Liver (tissue), 7 donors: ENCODE measurements at regions not wholly inside any gene's neighbourhood (a gene's known extent, or its start where the extent isn't known, plus 50 kb on each side); places are given as distances from the start of the nearest gene placed in this dataset.
A peak's percentile ranks its signal among the peaks of the same experiment; 100 is the strongest.

ENCODE experiments used
- DNase-seq: peaks from one replicate; pipeline ENCODE4 v3.0.0-alpha.2; 2017; ENCODE audit warnings: low spot score
- H3K27ac ChIP-seq, 2 donors: one replicate each; pipeline ENCODE4 v1.7.0; 2013; ENCODE audit warnings: inconsistent platforms in 2 of 2, low read length in 2 of 2, control low read depth in 1 of 2, low read depth in 1 of 2, mild to moderate bottlenecking in 1 of 2
- H3K27me3 ChIP-seq, 4 donors: one replicate each; pipeline versions ENCODE4 v1.6.1 to v1.7.0; 2013; ENCODE audit warnings: low read length in 3 of 4, inconsistent platforms in 1 of 4, mild to moderate bottlenecking in 1 of 4, moderate library complexity in 1 of 4; ENCODE audit not compliant: control insufficient read depth in 4 of 4, insufficient read depth in 4 of 4
- H3K36me3 ChIP-seq, 4 donors: one replicate each; pipeline versions ENCODE4 v1.6.1 to v1.7.0; 2013; ENCODE audit warnings: low read length in 3 of 4, mild to moderate bottlenecking in 3 of 4, low read depth in 1 of 4, moderate library complexity in 1 of 4; ENCODE audit not compliant: control insufficient read depth in 4 of 4, insufficient read depth in 3 of 4
- H3K4me1 ChIP-seq, 4 donors: one replicate each; pipeline versions ENCODE4 v1.6.1 to v1.7.0; 2013; ENCODE audit warnings: low read length in 3 of 4, mild to moderate bottlenecking in 3 of 4, moderate library complexity in 1 of 4; ENCODE audit not compliant: control insufficient read depth in 4 of 4, insufficient read depth in 4 of 4
- H3K4me3 ChIP-seq, 3 donors: one replicate each; pipeline versions ENCODE4 v1.6.1 to v1.7.0; 2013; ENCODE audit warnings: low read length in 3 of 3, control low read depth in 1 of 3, low read depth in 1 of 3, mild to moderate bottlenecking in 1 of 3
- H3K9ac ChIP-seq, 2 donors: one replicate each; pipeline ENCODE4 v1.7.0; 2013; ENCODE audit warnings: low read length in 2 of 2, mild to moderate bottlenecking in 2 of 2, moderate library complexity in 2 of 2, control low read depth in 1 of 2, low read depth in 1 of 2
- H3K9me3 ChIP-seq, 4 donors: one replicate each; pipeline versions ENCODE4 v1.6.1 to v1.7.0; 2013; ENCODE audit warnings: low read length in 3 of 4; ENCODE audit not compliant: control insufficient read depth in 4 of 4
- ATF3 ChIP-seq: IDR thresholded peaks from 2 replicates; pipeline ENCODE4 v1.6.1; 2016; ENCODE audit warnings: antibody characterized with exemption
- FOXA1 ChIP-seq: IDR thresholded peaks from 2 replicates; pipeline ENCODE4 v1.6.1; 2016; ENCODE audit warnings: antibody characterized with exemption
- MAX ChIP-seq: IDR thresholded peaks from 2 replicates; pipeline ENCODE4 v1.6.1; 2016; ENCODE audit warnings: antibody characterized with exemption
- RAD21 ChIP-seq, 2 donors: IDR thresholded peaks; 2 replicates each; pipeline ENCODE4 v1.6.1; 2016; ENCODE audit warnings: antibody characterized with exemption in 2 of 2, mild to moderate bottlenecking in 2 of 2
- RXRA ChIP-seq, 2 donors: IDR thresholded peaks; 2 replicates each; pipeline ENCODE4 v1.6.1; 2017 to 2018; ENCODE audit warnings: antibody characterized with exemption in 2 of 2, mild to moderate bottlenecking in 1 of 2
- SP1 ChIP-seq: IDR thresholded peaks from 2 replicates; pipeline ENCODE4 v1.6.1; 2018; ENCODE audit warnings: antibody characterized with exemption, mild to moderate bottlenecking
- WGBS: extraction: QIAGEN DNeasy Blood & Tissue Kit; methylation state at CpG from one replicate; pipeline ENCODE4 v1.1.7; 2013; 5-methylcytosine and 5-hydroxymethylcytosine counted together
- donor health status: healthy.
- donor health status: healthy.
- donor health status: healthy.
- donor health status: healthy.

GRCh38 chr6:134437376-134437775, 119.5 kb upstream of the SGK1 start:
- Histone ChIP-seq H3K36me3 (no peaks in the 10 kb centered on the region), H3K27me3 (no peaks in the 10 kb centered on the region), H3K27ac (no peak overlapping the region), H3K4me1 (no peaks in the 10 kb centered on the region), H3K9me3 (no peaks in the 10 kb centered on the region), H3K4me3 (no peak overlapping the region), H3K9ac (no peak overlapping the region)
- no peak for DNase-seq
- no peak for TF ChIP-seq ATF3
- TF ChIP-seq RAD21 (IDR thresholded peaks at IDR 0.05), result peak in 1 of 2 donors; percentile 11
- WGBS, result 66% methylated on average over 4 of the region's 4 CpGs

- Histone ChIP-seq H3K27me3 (no peaks in the 10 kb centered on the region), H3K36me3 (no peaks in the 10 kb centered on the region), H3K9me3 (no peaks in the 10 kb centered on the region), H3K9ac (no peak overlapping the region), H3K4me1 (no peaks in the 10 kb centered on the region), H3K4me3 (no peak overlapping the region), H3K27ac (no peak overlapping the region)
- 75% methylated on average over 1 of the region's 1 CpG for WGBS
- TF ChIP-seq MAX (no peak), RAD21 (IDR thresholded peaks at IDR 0.05) (peak in 1 of 2 donors; percentile 6)
- DNase-seq, result no peak
Observed at GRCh38 chr6:134436950-134437349, 119.0 kb upstream of the SGK1 start.

- 74% methylated on average over 9 of the region's 9 CpGs for WGBS
- no peak for TF ChIP-seq FOXA1
- H3K4me3 ChIP-seq, result no peak overlapping the region
- H3K27ac ChIP-seq, result no peak overlapping the region
- no peaks in the 10 kb centered on the region for H3K27me3 ChIP-seq
- H3K36me3 ChIP-seq, result no peaks in the 10 kb centered on the region
- no peak for DNase-seq
- H3K4me1 ChIP-seq, result no peaks in the 10 kb centered on the region
- no peak overlapping the region for H3K9ac ChIP-seq
- no peaks in the 10 kb centered on the region for H3K9me3 ChIP-seq
Observed at GRCh38 chr6:134436281-134436815, 118.4 kb upstream of the SGK1 start.

- TF ChIP-seq RXRA (IDR thresholded peaks at IDR 0.05) (no peak), SP1 (no peak), FOXA1 (no peak)
- H3K4me1 ChIP-seq, result no peaks in the 10 kb centered on the region
- DNase-seq, result no peak
- WGBS, result 75% methylated on average over 3 of the region's 3 CpGs
- H3K9ac ChIP-seq, result no peak overlapping the region
- H3K36me3 ChIP-seq, result no peaks in the 10 kb centered on the region
- no peaks in the 10 kb centered on the region for H3K27me3 ChIP-seq
- H3K4me3 ChIP-seq, result no peak overlapping the region
- H3K9me3 ChIP-seq, result no peaks in the 10 kb centered on the region
- H3K27ac ChIP-seq, result no peak overlapping the region
Observed at GRCh38 chr6:134435814-134436280, 117.9 kb upstream of the SGK1 start.
